NCI-H774 (cell line): ENCODE measurements at regions not wholly inside any gene's neighbourhood (a gene's known extent, or its start where the extent isn't known, plus 50 kb on each side); places are given as distances from the start of the nearest gene placed in this dataset.
"Not testable (repeated sequence)": the region's sequence is repeated elsewhere in the genome, so short reads cannot be mapped to it uniquely, and the experiment has no call there.

Source experiments
- DNase-seq: peaks from one replicate; lab custom pipeline; 2025; lab: John Stamatoyannopoulos, UW

DNA sequence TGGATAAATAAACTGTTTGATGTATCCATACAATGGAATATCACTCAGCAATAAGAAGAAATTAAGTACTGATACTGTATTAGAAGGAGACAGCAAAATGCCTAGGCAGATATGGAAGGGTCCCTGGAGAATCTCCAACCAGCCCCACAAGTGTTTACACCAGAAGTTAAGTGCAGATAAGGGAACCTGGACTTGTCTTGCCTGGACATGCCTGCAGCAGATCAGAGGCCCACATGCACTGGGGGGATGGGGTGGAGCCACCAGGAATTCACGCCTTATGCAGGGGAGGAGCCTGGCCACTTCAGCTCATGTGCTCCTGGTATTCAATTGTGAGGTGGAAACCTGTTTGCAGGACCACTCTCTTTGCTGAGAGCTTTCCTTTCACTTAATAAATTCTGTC, 356.9 kb downstream of the TUBA3C start:
- DNase-seq = not testable (repeated sequence)

DNA sequence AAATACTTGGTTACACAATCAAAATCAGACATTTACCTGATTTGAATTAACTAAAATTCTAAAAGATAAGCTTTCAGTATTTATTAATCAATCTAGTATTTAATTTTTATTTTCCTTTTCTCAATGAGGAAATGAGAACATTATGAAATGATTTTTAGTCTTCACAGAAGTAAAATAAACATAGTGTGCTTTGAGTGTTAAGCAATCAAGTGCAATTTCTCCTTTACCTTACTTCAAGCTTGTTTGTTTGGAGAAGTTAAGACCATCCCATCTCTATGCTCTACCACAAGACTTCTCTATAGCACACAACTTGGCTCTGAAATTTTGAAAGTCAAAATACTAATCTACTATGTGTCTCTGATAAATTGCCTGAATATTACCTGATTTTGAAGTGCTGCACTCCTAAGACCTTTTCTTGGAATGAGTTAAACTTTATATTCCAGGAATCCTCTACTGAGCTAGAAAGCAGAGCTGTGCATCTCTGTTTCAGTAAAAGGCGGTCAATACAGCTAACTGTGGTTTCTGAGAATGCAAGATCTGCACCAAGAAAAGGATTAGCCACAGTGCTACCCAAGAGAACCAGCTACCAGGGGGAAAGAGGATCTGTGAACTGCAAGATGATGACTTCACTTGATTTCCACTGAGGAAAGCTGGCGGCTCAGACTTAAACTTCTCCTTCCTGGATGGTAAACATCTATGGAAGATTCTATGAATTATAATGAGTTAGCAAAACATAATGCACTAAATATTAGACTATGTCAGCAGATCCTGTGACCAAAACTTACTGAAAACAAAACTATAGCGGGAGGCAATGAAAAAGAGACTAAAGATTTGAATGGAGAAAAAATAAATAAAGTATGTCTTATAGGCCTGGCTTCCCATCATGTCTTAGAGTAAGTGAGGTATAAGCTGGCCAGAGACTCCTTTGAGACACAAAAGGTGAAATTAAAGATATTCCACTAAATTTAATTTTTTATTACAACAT, 358.7 kb downstream of the TUBA3C start:
- not testable (repeated sequence) for DNase-seq

DNA sequence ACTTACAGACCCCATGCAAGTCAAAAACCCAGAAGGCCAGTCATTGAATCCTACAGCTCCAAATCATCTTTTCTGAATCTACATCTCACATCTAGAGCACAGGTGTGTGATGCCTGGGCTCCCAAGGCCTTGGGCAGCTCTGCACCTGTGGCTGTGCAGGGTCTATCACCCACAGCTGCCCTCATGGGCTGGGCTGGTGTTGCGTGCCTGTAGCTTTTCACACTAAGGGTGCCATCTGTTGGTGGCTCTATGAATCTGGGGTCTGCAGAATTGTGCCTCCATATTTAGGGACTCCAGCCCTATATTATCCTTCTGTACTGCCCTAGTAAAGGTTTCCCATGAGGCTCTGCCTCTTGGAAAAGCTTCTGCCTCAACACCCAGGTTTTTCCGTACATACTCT, 407.6 kb downstream of the TUBA3C start:
- DNase-seq = not testable (repeated sequence)

DNA sequence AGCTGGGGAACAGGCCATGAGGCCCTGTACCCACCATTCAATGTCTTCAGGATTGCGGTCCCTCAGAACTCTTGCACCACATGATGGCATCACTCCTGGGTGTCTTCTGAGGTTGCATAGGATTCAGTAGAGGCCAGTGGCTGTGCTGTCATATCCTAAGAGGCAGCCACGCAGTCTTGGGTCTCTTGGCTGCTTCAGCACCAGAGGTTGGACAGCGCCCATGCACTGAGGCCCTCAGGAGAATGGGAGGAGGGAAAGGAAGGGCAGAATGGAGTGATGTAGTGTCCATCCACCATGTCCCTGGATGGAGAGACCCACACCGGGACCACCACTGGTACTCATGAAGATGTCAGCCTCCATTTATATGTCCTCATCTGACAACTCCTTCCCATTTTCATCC, 439.9 kb downstream of the TUBA3C start:
- DNase-seq = not testable (repeated sequence)

DNA sequence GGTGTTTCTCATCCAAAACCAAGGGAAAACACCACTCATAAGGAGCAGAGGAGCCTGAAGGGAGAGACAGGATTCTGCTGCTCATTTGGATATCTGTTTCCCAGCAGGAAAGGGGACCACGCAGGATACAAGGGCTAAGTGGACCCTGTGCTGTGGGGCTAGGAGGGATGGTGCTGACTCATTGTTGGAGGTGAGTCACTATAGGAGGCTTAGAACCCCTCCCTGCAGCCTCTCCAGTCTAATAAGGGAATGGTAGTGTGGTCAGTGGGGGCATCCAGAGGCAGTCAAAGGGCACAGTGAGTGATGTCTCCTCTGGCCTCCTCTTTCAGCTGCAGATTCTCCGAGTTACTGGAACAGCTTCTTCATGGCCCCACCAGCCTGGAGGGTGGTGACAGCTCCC, 442.3 kb downstream of the TUBA3C start:
- no peak for DNase-seq

DNA sequence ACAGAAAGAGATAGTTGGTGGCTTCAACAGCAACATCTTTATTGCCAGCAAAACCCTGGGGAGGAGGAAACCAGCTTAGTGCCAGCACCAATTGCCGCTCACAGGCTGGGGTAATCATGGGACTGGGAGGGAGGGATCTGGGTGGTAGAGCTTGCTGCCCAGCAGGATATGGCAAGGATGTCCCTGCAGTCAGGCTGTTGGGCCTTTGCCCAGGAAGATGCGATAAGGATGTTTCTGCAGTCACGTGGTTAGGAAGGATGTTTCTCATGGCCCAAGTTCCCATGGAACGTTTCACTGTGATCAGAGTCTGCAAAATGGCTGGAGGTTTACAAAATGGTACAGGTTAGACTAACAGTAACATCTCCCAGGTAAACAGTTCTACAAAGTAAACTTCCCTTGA, 443.5 kb downstream of the TUBA3C start:
- DNase-seq = not testable (repeated sequence)

DNA sequence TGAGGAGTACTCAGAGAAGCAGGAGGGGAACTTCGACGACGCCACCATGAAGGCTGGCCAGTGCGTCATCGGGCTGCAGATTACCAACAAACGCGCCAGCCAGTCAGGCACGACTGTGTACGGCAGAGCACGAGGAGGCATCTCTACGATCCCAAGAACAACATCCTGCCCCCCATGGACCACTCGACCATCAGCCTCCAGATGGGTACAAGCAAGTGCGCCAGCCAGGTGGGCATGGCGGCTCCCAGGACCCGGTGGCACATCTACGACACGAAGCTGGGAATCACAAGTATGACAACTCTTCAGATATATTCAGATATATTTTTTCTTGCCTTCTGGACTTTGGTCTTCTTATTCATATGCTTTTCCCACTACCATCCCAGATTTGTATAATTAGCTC, 454.5 kb downstream of the TUBA3C start:
- DNase-seq = not testable (repeated sequence)

DNA sequence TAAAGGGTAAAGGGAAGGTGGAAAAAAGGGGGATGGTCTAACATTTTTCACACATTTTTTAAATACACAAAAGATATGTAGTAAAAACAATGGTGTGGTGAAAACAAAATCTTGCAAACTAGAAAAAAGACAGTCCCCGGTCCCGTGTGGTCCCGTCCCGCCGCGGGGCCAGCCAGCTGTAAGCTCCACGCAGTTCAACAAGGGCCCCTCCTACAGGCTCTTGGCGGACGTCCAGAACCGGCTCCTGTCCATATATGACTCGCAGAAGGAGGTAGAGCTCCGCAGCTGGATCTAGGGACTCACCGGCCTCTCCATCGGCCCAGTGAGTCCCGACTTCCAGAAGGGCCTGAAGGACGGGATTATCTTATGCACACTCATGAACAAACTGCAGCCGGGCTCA, 455.1 kb downstream of the TUBA3C start:
- not testable (repeated sequence) for DNase-seq

DNA sequence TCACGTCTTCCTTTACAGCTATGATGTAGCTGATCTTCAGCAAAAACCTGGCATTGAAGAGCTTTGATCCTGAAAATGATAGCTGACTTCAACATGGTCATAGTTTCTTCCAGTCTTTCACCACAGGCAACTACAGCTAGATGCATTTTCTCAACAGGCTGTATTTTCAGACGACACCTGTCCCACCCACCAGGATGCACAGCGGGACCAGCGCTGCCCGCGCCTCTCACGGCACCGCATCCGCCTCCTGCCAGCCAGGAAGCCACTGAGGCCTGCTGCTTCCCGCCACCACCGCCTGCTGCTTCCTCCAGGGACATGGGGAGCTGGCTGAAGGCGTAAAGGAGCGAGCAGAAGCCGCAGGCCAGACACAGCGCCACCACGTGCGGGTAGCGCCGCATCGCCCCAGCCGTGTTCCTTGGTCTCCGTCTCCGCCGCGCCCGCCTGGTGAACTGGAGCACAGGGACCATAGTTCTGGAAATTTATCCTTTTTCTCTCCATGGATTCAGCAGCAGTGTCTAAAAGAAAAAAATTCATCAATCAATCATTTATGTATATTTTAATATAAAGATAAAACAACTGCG, 456.3 kb downstream of the TUBA3C start:
- DNase-seq = not testable (repeated sequence)

DNA sequence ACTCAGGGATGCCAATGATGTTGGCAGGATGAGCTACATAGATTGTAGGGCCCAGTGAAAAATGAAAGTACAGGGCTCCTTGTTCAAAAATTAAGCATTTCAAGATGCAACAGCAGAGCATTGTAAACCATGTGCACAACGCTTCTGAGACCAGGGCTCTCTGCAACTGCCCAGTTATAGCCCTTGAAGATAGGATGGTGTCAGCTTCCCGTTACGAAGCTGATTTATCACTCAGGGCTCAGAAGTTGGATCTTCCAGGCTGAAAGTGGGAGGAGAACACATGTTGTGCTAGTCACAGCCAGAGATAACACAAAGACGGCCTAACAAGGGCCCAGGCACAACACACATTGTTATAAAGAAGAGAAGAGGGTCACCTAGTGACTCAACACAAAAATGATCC, 466.7 kb downstream of the TUBA3C start:
- DNase-seq = no peak

DNA sequence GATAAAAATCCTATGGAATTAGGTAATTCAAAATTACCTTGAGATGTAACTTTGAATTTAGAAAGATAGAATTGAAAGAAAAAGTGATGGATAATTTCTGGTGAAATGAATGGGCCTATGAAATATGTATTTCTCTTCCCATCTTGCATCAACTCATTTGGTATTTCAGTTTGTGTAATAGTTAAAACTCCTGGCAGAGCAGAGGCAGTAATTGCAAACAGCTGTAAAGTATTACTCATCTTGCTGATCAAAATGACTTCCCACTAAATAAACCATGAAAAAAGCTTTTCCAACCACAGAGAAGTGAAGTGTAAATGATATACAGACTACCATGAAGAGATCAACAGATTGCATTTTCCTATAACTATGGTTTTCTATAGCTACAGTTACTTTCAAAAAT, 471.0 kb downstream of the TUBA3C start:
- DNase-seq = not testable (repeated sequence)

DNA sequence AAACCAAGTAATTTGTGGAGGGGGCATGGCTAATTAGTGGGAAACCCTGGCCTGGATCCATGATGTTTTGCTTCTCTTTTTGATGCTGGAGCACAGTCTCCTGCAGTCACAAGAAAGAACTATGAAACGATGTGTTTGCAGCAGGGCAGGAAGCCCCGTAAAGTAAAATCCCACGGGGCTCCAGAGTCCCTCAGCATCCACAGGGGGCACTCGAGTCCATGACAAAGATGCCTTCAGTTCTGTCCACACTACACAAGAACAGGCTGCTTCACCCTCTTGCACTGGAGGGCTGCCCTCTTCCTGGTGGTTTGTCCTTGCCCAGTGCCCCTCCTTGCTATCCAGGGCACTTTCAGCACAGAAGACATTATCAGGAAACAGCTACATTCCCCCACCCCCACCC, 475.1 kb downstream of the TUBA3C start:
- DNase-seq = not testable (repeated sequence)

DNA sequence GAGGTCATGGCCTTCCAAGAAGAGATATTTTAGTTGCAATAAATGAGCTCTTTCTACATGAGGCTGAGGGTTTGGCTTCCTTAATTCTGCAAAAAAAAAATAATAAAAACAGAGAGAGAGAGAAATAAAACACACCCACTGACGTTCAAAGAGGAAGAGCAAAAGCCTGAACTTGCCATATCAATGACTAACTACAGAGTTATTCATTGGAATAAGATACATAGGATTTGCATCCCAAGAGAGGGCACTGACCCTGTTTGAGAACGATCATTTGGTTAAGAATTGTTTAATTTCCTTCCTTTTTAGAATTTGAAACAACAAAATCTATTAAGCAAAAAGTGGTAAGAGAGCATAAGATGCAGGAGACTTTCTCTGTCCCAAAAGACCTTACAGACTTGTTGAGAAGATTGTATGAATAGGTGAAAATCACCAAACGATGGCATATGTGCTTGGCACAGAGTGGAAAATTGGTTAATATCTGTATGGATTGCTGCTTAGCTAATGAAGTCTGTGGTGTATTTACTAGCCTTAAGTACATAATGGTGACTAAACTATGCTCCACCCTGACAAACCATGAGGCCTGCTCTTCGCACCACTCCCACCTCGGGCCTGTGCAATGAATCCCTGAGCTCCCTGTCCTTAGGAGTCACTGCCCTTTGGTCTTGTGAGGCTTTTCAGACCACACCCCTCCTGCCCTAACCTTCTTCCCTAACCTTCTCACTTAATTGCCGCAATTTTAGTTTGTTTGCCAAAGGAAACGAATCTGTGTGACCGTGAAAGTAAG, 479.0 kb downstream of the TUBA3C start:
- not testable (repeated sequence) for DNase-seq

DNA sequence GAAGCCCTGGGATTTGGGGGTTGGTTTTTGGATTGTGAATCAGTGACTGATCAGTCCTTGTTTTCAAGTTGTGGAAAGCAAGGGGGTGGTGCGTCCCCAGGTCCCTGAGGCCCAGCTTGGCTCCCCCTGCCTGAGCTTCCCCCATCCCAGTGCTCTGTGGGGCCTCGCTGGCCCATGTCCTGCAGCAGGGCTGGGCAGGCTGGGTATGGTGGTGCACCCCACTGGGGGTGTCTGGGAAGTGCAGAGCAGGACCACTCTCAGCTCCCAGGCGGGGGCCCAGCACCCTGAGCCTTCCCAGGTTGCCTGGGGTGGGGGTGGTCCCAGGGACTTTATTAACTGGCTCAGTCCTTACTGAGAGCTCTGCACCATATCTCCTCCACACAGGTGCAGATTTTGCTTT, 483.3 kb downstream of the TUBA3C start:
- not testable (repeated sequence) for DNase-seq

DNA sequence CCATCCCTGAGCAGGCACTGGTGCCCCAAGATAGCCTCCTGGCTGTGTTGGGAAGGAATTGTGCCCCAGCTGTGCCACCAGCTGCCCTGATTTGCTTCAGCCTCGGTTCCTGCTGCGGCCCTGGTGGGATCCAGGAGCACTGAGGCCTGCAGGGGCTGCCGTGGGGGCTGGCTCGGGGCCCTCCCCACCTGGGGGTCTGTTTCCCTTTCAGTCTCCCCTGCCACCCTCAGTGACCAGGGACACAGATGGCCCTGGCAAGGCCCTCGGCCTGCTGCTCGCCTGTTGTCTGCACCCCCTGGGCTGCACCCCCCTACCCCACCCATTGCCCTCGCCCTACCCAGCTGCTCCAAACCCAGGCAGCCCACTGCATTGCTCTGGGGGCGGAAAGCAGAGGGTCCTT, 483.8 kb downstream of the TUBA3C start:
- DNase-seq = not testable (repeated sequence)

DNA sequence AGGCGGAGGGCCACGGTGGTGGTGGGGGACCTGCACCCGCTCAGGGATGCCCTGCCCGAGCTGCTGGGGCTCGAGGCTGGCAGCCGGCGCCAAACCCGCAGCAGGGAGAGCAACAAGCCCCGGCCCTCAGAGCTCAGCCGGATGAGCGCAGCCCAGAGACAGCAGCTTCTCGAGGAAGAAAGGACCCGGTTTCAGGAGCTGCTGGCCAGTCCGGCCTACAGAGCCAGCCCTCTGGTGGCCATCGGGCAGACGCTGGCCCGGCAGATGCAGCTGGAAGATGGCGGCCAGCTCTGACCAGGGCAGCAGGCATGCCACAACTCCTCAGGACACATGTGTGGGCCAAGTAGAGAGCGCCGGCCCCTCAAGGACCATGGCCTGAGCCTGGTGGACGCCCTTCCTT, 484.4 kb downstream of the TUBA3C start:
- DNase-seq = not testable (repeated sequence)

DNA sequence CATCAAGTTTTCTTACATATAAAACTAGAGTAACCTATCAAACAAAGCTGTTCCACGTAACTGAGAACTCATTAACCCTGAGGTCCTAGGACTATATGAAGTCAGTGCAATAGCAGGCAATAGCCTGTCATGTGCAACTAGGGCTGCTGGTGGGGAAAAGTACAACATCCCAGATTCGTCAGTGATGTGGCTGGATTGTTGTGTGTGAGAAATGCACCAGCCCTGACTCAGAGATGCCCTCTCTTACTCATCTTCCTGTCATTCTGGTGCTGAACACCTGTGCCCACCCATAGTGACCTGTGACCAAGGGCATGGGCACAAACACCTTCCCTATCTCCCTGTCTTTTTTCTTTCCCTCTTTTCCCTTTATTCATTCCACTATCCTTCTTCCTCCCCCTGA, 504.2 kb downstream of the TUBA3C start:
- not testable (repeated sequence) for DNase-seq

DNA sequence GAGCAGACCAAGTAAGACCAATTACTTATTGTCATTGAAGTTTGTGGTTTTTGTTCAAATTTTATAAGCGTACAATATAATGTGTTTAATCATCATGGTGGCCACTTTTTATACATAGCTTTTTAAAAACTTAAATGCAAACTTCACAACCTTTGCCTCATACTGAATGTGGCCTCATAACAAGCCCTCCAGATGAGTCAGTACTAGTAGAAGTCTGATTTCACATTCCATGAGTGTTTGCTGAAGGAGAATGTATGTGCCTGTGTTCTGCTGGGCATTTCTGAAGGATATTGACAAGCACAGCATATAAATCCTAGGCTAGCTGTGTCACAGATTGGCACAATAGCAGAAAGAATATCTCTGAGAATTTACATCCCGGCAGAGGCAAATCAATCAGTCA, 506.4 kb downstream of the TUBA3C start:
- DNase-seq = not testable (repeated sequence)

DNA sequence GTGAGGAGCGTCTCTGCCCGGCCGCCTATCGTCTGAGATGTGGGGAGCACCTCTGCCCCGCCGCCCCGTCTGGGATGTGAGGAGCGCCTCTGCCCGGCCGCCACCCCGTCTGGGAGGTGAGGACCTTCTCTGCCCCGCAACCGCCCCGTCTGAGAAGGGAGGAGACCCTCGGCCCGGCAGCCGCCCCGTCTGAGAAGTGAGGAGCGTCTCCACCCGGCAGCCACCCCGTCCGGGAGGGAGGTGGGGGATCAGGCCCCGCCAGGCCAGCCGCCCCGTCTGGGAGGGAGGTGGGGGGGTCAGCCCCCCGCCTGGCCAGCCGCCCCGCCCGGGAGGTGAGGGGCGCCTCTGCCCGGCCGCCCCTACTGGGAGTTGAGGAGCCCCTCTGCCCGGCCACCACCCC, 507.8 kb downstream of the TUBA3C start:
- not testable (repeated sequence) for DNase-seq

DNA sequence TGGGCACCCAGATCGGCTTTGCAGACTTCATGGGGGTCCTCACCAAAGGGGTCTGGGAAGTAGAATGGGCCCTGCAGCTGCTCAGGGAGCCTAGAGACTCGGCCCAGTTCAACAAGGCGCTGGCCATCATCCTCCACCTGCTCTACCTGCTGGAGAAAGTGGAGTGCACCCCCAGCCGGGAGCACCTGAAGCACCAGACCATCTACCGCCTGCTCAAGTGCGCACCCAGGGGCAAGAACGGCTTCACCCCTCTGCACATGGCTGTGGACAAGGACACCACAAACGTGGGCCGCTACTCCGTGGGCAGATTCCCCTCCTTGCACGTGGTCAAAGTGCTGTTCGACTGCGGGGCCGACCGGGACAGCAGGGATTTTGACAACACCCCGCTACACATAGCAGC, 515.0 kb downstream of the TUBA3C start:
- DNase-seq = not testable (repeated sequence)

DNA sequence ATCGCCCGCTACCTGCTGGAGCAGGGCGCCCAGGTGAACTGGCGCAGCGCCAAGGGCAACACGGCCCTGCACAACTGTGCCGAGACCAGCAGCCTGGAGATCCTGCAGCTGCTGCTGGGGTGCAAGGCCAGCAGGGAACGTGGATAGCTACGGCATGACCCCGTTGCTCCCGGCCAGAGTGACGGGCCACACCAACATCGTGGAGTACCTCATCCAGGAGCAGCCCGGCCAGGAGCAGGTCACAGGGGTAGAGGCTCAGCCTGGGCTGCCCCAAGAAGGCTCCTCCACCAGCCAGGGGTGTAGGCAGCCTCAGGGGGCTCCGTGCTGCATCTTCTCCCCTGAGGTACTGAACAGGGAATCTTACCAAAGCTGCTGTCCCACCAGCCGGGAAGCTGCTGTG, 515.9 kb downstream of the TUBA3C start:
- not testable (repeated sequence) for DNase-seq

DNA sequence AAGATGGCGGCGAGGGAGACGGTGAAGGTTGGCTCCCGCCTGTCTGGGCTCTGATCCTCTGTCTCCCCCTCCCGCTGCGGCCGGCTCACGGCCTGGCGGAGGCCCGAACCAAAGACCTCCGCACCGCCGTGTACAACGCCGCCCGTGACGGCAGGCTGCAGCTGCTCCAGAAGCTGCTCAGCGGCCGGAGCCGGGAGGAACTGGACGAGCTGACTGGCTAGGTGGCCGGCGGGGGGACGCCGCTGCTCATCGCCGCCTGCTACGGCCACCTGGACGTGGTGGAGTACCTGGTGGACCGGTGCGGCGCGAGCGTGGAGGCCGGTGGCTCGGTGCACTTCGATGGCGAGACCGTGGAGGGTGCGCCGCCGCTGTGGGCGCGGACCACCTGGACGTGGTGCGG, 516.5 kb downstream of the TUBA3C start:
- DNase-seq = not testable (repeated sequence)
